Muscle of leg (tissue), 3 donors: ENCODE measurements at regions not wholly inside any gene's neighbourhood (a gene's known extent, or its start where the extent isn't known, plus 50 kb on each side); places are given as distances from the start of the nearest gene placed in this dataset.

Source experiments
- DNase-seq: peaks from one replicate; pipeline ENCODE4 v3.0.0; 2013
- H3K27ac ChIP-seq: one replicate; pipeline ENCODE4 v1.5.1; 2013; ENCODE audit warnings: mild to moderate bottlenecking, low read length, control low read depth
- H3K27me3 ChIP-seq: one replicate; pipeline ENCODE4 v1.6.1; 2013; ENCODE audit warnings: low read length; ENCODE audit not compliant: control insufficient read depth, insufficient read depth
- H3K36me3 ChIP-seq: one replicate; pipeline ENCODE4 v1.6.1; 2013; ENCODE audit warnings: low read length; ENCODE audit not compliant: control insufficient read depth, insufficient read depth
- H3K4me1 ChIP-seq: one replicate; pipeline ENCODE4 v1.6.1; 2013; ENCODE audit warnings: low read length; ENCODE audit not compliant: control insufficient read depth, insufficient read depth
- H3K4me3 ChIP-seq: one replicate; pipeline ENCODE4 v1.5.1; 2013; ENCODE audit warnings: low read length, control low read depth
- H3K9me3 ChIP-seq: replicated peaks from 2 replicates; pipeline ENCODE4 v1.6.1; 2013; ENCODE audit warnings: low read depth, low read length; ENCODE audit not compliant: control insufficient read depth
- WGBS: methylation state at CpG from one replicate; pipeline ENCODE4 v1.1.5; 2013; ENCODE audit warnings: missing lambda C conversion rate; ENCODE audit not compliant: insufficient coverage; 5-methylcytosine and 5-hydroxymethylcytosine counted together

DNA sequence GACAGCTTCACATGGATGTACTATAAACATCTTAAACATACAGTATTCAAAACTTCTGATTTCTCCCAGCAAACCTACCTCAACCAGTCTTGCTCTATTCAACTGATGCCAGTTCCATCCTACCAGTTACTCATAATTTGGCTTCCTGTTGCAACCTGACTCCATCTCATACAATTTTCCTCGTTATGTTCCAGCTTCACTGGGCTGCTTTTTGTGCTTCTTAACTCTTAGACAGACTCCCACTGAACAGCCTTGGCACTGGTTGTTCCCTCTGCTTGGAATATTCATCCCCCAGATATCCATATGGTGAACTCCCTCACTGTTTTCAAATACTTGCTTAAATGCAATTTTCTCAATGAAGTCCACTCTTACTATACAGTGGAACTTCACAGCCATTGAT is 249.2 kb downstream of the AEBP2 start:
- no peaks in the 10 kb centered on the region for H3K27me3 ChIP-seq
- H3K36me3 ChIP-seq = no peaks in the 10 kb centered on the region
- no peaks in the 10 kb centered on the region for H3K4me1 ChIP-seq
- H3K9me3 ChIP-seq = no peaks in the 10 kb centered on the region
- H3K27ac ChIP-seq = no peak overlapping the region
- WGBS = 33% methylated on average over 1 of the region's 1 CpG
- DNase-seq = peak; percentile 89
- H3K4me3 ChIP-seq = no peak overlapping the region

DNA sequence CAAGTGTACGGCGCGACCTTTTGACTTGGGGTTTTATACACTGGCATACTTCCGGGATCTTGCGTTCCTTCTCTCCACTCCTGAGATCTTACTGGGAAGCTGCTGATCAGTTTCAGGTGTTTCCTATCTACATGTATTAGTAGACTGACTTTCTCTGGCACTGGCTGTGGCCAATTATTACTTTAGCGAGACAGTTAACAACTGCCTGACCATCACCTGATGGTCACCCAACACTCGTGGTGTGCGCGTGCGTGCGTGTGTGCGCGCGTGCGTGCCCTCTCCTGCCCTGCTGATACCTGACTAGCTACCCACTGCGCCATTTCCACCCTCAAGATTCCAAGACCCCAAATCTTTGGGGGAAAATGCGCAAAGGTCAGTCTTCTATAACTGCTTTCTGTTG is 249.9 kb downstream of the AEBP2 start:
- H3K4me3 ChIP-seq = no peak overlapping the region
- H3K36me3 ChIP-seq = no peaks in the 10 kb centered on the region
- DNase-seq = no peak
- no peaks in the 10 kb centered on the region for H3K9me3 ChIP-seq
- no peak overlapping the region for H3K27ac ChIP-seq
- 92% methylated on average over 12 of the region's 17 CpGs for WGBS
- no peaks in the 10 kb centered on the region for H3K4me1 ChIP-seq
- no peaks in the 10 kb centered on the region for H3K27me3 ChIP-seq

DNA sequence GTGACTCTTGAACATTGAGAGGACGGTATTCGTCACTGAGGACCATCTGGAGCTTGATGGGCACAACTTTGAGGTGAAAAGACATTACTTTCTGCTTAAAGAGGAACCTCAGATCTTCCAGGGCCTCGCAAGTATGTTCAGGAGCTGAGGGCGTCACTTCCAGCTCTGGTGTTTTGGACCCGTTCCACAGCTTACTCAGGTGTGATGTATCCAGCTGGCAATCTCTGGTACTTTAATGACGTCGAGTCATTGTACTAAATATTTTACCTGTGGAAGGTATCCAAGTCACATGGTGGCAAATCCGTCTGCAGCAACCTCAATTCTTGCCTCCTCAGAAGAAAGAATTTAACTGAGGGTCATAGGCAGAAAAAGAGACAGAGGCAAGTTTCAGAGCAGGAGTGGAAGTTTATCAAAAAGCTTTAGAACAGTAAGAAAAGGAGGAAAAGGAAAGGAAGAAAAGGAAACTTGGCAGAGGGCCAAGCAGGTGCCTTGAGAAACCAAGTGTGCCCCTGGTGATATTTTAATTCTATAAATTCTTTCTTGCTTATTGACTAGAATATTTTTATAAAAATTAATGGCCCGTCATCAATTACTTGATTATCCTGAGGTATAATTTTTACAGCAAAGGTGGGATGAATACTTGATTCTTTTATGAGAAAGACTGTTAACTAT is 250.6 kb downstream of the AEBP2 start:
- Histone ChIP-seq H3K4me3 (no peak overlapping the region), H3K27me3 (no peaks in the 10 kb centered on the region), H3K9me3 (no peaks in the 10 kb centered on the region), H3K27ac (no peak overlapping the region), H3K36me3 (no peaks in the 10 kb centered on the region), H3K4me1 (no peaks in the 10 kb centered on the region)
- no peak for DNase-seq
- WGBS = 94% methylated on average over 7 of the region's 9 CpGs

DNA sequence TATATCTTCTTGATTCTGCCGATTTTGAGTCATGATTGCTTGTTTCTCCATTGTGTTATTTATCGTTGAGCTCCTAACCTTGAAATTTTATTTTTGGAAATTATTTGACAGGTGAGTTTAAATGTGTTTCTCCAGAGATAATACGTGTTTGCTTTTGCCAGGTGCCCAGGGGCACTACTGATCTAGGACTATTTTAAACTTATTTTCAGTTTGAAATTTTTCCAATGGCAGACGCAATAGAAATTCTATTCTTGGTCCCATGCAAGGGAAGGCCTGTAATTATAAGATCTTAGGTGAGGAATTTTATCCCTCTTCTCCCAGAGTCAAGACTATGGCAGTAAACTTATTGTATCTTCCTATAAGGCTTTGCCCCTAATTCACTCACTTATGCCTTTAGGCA is 252.8 kb downstream of the AEBP2 start:
- no CpG with 5 or more reads among the region's 4 CpGs for WGBS
- Histone ChIP-seq H3K9me3 (no peaks in the 10 kb centered on the region), H3K27ac (no peak overlapping the region), H3K27me3 (no peaks in the 10 kb centered on the region), H3K4me3 (no peak overlapping the region), H3K36me3 (no peaks in the 10 kb centered on the region), H3K4me1 (no peaks in the 10 kb centered on the region)
- no peak for DNase-seq

DNA sequence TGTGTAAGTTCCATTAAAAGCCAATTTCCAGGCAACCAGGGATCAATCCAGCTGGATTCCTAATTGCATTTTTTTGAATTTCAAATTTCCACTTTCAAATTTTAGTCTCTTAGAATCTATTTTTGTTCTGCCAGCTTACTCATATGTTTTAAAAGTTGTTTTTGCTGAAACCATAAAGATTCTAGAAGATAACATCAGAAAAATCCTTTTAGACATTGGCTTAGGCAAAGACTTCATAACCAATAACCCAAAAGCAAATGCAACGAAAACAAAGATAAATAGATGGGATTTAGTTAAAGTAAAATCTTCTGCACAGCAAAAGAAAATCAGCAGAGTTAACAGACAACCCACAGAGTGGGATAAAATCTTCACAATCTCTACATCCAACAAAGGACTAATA is 253.3 kb downstream of the AEBP2 start:
- no peaks in the 10 kb centered on the region for H3K36me3 ChIP-seq
- H3K9me3 ChIP-seq = no peaks in the 10 kb centered on the region
- no CpG with 5 or more reads among the region's 1 CpG for WGBS
- DNase-seq = peak; percentile 44
- H3K4me1 ChIP-seq = no peaks in the 10 kb centered on the region
- no peak overlapping the region for H3K27ac ChIP-seq
- no peak overlapping the region for H3K4me3 ChIP-seq
- H3K27me3 ChIP-seq = no peaks in the 10 kb centered on the region

DNA sequence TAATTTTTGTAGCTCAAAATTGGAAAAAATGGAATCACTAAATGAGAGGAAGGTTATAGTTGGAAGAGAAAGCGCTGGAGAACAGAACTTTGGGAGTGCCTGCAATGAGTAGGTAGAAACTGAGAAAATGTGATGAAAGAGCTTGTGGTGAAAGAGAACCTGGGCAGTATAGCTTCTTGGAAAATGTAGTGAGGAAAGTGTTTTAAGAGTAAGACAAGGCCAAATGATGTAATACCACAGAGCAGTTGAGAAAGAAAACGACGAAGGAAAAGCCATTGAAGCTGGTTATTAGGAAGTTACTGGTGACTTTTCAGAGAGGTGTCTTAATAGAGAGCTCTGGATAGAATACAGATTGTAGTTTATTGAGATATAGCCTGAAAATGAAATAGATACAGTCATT is 255.3 kb downstream of the AEBP2 start:
- Histone ChIP-seq H3K36me3 (no peaks in the 10 kb centered on the region), H3K4me1 (no peaks in the 10 kb centered on the region), H3K4me3 (no peak overlapping the region), H3K27me3 (no peaks in the 10 kb centered on the region), H3K9me3 (no peaks in the 10 kb centered on the region), H3K27ac (no peak overlapping the region)
- WGBS = 70% methylated on average over 3 of the region's 3 CpGs
- no peak for DNase-seq

DNA sequence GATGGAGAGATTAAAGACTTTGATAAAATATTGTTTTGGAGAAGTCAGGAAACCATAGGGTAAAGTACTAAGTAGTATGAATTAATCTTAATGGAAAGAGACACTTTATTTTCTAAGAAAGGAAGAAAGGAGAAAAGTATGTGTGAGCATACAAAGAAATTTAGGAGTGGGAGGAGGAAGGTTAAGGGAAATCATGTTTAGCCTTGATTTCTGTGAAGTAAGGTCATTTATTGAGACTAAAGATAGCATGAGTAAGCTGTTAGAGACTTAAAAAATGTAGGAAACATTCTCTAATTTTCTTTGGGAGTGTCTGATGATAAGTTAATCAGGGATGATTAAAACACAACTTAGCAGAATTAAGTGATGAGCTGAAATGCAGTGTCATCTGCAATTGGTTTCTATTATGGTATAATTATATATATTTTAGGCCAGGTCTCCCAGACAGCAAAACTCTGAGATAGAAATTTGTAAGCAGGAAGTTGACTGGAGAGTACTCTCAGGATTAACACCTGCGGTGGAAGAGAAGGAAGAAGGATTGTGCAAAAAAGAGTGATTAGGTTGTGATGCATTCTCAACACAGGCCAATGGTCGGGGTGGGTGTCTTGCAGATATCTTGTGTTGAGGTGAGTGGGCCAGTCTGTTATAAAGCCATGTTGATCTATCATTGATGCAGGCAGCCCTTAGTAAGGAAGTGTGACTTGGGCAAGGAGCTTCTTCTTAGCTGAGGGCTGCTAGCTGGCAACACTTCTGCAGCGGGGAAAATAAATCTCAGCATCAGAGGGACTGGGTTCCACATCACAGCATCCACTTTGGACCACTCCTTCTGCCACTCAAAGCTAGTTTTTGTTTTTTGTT is 256.2 kb downstream of the AEBP2 start:
- H3K36me3 ChIP-seq = no peaks in the 10 kb centered on the region
- H3K9me3 ChIP-seq = no peaks in the 10 kb centered on the region
- H3K27ac ChIP-seq = no peak overlapping the region
- H3K27me3 ChIP-seq = no peaks in the 10 kb centered on the region
- H3K4me3 ChIP-seq = no peak overlapping the region
- DNase-seq = no peak
- 56% methylated on average over 2 of the region's 3 CpGs for WGBS
- H3K4me1 ChIP-seq = no peaks in the 10 kb centered on the region

DNA sequence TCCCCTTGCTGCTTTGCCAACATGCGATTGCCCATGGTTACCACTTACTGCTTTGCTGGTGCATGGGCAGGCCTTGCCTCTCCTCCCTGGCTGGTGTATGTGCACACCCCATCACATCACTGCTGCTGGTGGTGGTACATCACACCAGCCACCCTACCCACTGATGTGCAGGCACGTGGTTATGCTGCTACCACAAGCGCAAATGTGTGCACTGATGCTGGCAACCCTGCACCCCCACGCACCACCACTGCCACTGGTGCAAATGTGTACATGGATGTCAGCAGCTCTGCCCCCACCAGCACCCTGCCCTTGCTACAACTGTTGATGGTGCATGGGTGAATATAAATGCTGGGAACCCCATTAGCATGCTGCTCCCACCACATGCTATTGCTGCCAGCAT is 261.7 kb downstream of the AEBP2 start:
- 87% methylated on average over 3 of the region's 4 CpGs for WGBS
- no peak for DNase-seq
- Histone ChIP-seq H3K9me3 (peaks cover 3% of the 10 kb centered on the region), H3K4me3 (no peak overlapping the region), H3K27ac (no peak overlapping the region), H3K27me3 (no peaks in the 10 kb centered on the region), H3K4me1 (no peaks in the 10 kb centered on the region), H3K36me3 (no peaks in the 10 kb centered on the region)

DNA sequence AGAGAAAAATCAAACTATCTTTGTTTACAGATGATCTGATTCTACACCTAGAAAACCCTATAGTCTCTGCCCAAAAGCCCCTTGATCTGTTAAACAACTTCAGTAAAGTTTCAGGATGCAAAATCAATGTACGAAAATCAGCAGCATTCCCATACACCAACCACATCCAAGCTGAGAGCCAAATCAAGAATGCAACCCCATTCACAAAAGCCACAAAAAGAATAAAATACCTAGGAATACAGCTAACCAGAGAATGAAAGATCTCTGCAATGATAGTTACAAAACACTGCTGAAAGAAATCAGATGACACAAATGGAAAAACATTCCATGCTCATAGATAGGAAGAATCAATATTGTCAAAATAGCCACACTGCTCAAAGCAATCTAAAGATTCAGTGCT is 265.7 kb downstream of the AEBP2 start:
- Histone ChIP-seq H3K9me3 (peaks cover 8% of the 10 kb centered on the region), H3K4me3 (no peak overlapping the region), H3K27me3 (no peaks in the 10 kb centered on the region), H3K36me3 (no peaks in the 10 kb centered on the region), H3K4me1 (no peaks in the 10 kb centered on the region), H3K27ac (no peak overlapping the region)
- 80% methylated on average over 1 of the region's 1 CpG for WGBS
- no peak for DNase-seq

DNA sequence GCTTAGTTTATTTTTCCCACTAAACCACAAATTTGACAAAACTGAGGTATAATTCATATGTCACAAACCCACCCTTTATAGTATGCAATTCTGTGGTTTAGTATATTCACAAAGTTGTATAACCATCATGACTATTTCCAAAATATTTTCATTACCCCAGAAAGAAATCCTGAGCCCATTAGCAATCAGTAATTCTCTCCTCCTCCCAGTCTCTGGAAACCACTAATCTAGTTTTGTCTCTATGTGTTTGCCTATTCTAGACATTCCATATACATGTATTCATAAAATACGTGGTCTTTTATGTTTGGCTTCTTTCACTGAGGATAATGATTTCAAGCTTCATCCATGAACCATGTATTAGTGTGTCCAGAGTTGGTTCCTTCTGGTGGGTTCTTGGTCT is 267.6 kb downstream of the AEBP2 start:
- no peak overlapping the region for H3K27ac ChIP-seq
- DNase-seq = no peak
- H3K4me3 ChIP-seq = no peak overlapping the region
- no peaks in the 10 kb centered on the region for H3K36me3 ChIP-seq
- H3K27me3 ChIP-seq = no peaks in the 10 kb centered on the region
- WGBS = no CpG with 5 or more reads among the region's 1 CpG
- peaks cover 6% of the 10 kb centered on the region for H3K4me1 ChIP-seq
- H3K9me3 ChIP-seq = peaks cover 8% of the 10 kb centered on the region
